WTC11 (cell line): ENCODE measurements at regions not wholly inside any gene's neighbourhood (a gene's known extent, or its start where the extent isn't known, plus 50 kb on each side); places are given as distances from the start of the nearest gene placed in this dataset.

ENCODE experiments used
- ATAC-seq: fragments of 200-7000 bp; cut with Tn5 transposase; 2 replicates; pipeline ENCODE4 v1.10.0; 2021; ENCODE audit warnings: mild to moderate bottlenecking, moderate library complexity
- CTCF ChIA-PET: fragments of 300-600 bp; sonication (Branson Sonifier 250); formaldehyde crosslinking; loops from one replicate; lab custom pipeline; 2021; ENCODE audit warnings: antibody characterized with exemption; lab: Charles Lee
- POLR2A ChIA-PET: fragments of 350-600 bp; sonication (Branson Sonifier 250); formaldehyde crosslinking; loops from one replicate; lab custom pipeline; 2021; ENCODE audit warnings: antibody characterized with exemption; lab: Charles Lee
- DNase-seq: peaks from one replicate; pipeline ENCODE4 v3.0.0; 2021; ENCODE audit warnings: low spot score
- H3K27ac Mint-ChIP-seq: 2 replicates; pipeline ENCODE4 v1.8.0; 2021; ENCODE audit warnings: mixed read lengths
- H3K27me3 Mint-ChIP-seq: 2 replicates; pipeline ENCODE4 v1.8.0; 2021; ENCODE audit warnings: low read depth, mild to moderate bottlenecking, moderate library complexity, mixed read lengths
- H3K36me3 Mint-ChIP-seq: 2 replicates; pipeline ENCODE4 v1.8.0; 2021; ENCODE audit warnings: mixed read lengths
- H3K4me1 Mint-ChIP-seq: 2 replicates; pipeline ENCODE4 v1.8.0; 2022; ENCODE audit warnings: mixed read lengths
- H3K4me3 Mint-ChIP-seq: 2 replicates; pipeline ENCODE4 v1.8.0; 2021; ENCODE audit warnings: mild to moderate bottlenecking, moderate library complexity, mixed read lengths
- H3K9me3 Mint-ChIP-seq: 2 replicates; pipeline ENCODE4 v1.8.0; 2021; ENCODE audit warnings: mixed read lengths
- ATF3 ChIP-seq: sonication (generic); formaldehyde crosslinking; conservative IDR thresholded peaks from 2 replicates; pipeline ENCODE4 v1.8.1; 2022; ENCODE audit warnings: mild to moderate bottlenecking, missing genetic modification reagents
- ERG ChIP-seq: fragments of 250-450 bp; sonication (Bioruptor Pico); IDR thresholded peaks from 2 replicates; pipeline ENCODE4 v1.8.0; 2021; ENCODE audit warnings: mild to moderate bottlenecking
- FOXP1 ChIP-seq: sonication (generic); formaldehyde crosslinking; IDR thresholded peaks from 2 replicates; pipeline ENCODE4 v1.8.0; 2022; ENCODE audit warnings: missing genetic modification reagents, mild to moderate bottlenecking, moderate library complexity, borderline replicate concordance
- FOXP4 ChIP-seq: sonication (generic); formaldehyde crosslinking; IDR thresholded peaks from 2 replicates; pipeline ENCODE4 v1.8.0; 2022; ENCODE audit warnings: mild to moderate bottlenecking, missing genetic modification reagents
- GABPB1 ChIP-seq: sonication (generic); formaldehyde crosslinking; IDR thresholded peaks from 2 replicates; pipeline ENCODE4 v1.8.1; 2023; ENCODE audit warnings: mild to moderate bottlenecking, missing genetic modification reagents
- GRHL2 ChIP-seq: fragments of 250-450 bp; sonication (Bioruptor Pico); IDR thresholded peaks from 2 replicates; pipeline ENCODE4 v1.8.0; 2022; ENCODE audit warnings: mild to moderate bottlenecking, moderate library complexity; ENCODE audit not compliant: insufficient replicate concordance, severe bottlenecking
- GTF2I ChIP-seq: fragments of 250-450 bp; sonication (Bioruptor Pico); conservative IDR thresholded peaks from 2 replicates; pipeline ENCODE4 v1.4.0; 2021; ENCODE audit warnings: mild to moderate bottlenecking
- KAT7 ChIP-seq: sonication (generic); formaldehyde crosslinking; IDR thresholded peaks from 2 replicates; pipeline ENCODE4 v1.8.1; 2023; ENCODE audit warnings: missing genetic modification reagents, mild to moderate bottlenecking, borderline replicate concordance
- NFATC4 ChIP-seq: fragments of 250-450 bp; sonication (Bioruptor Pico); IDR thresholded peaks from 2 replicates; pipeline ENCODE4 v1.9.0; 2021; ENCODE audit warnings: mild to moderate bottlenecking
- NFE2L1 ChIP-seq: sonication (generic); formaldehyde crosslinking; IDR thresholded peaks from 2 replicates; pipeline ENCODE4 v1.8.1; 2023; ENCODE audit warnings: missing genetic modification reagents
- NR2C2 ChIP-seq: sonication (generic); formaldehyde crosslinking; IDR thresholded peaks from 2 replicates; pipeline ENCODE4 v1.8.0; 2022; ENCODE audit warnings: mild to moderate bottlenecking, missing genetic modification reagents
- OVOL2 ChIP-seq: fragments of 250-450 bp; sonication (Bioruptor Pico); IDR thresholded peaks from 2 replicates; pipeline ENCODE4 v1.9.0; 2021; ENCODE audit warnings: mild to moderate bottlenecking, borderline replicate concordance
- SOX15 ChIP-seq: fragments of 250-450 bp; sonication (Bioruptor Pico); IDR thresholded peaks from 2 replicates; pipeline ENCODE4 v1.9.0; 2021; ENCODE audit warnings: mild to moderate bottlenecking
- STAT6 ChIP-seq: sonication (generic); formaldehyde crosslinking; conservative IDR thresholded peaks from 2 replicates; pipeline ENCODE4 v1.8.1; 2023; ENCODE audit warnings: mild to moderate bottlenecking, low read depth, missing genetic modification reagents, moderate library complexity
- ZNF232 ChIP-seq: sonication (generic); formaldehyde crosslinking; IDR thresholded peaks from 2 replicates; pipeline ENCODE4 v1.8.0; 2022; ENCODE audit warnings: mild to moderate bottlenecking, missing genetic modification reagents
- ZNF396 ChIP-seq: fragments of 250-450 bp; sonication (Bioruptor Pico); IDR thresholded peaks from 2 replicates; pipeline ENCODE4 v1.8.0; 2021; ENCODE audit warnings: mild to moderate bottlenecking, moderate library complexity, borderline replicate concordance
- TF ChIP-seq, protein P1 (sequence below): sonication (generic); formaldehyde crosslinking; IDR thresholded peaks from 2 replicates; pipeline ENCODE4 v1.8.1; 2023; ENCODE audit warnings: mild to moderate bottlenecking, missing genetic modification reagents, moderate library complexity
- TF ChIP-seq, protein P2 (sequence below): sonication (generic); formaldehyde crosslinking; IDR thresholded peaks from 2 replicates; pipeline ENCODE4 v1.8.0; 2023; ENCODE audit warnings: missing genetic modification reagents
- TF ChIP-seq, protein P3 (sequence below): sonication (generic); formaldehyde crosslinking; IDR thresholded peaks from 2 replicates; pipeline ENCODE4 v1.8.1; 2023; ENCODE audit warnings: mild to moderate bottlenecking, missing genetic modification reagents, borderline replicate concordance
- TF ChIP-seq, protein P4 (sequence below): fragments of 200-600 bp; IDR thresholded peaks from 2 replicates; pipeline ENCODE4 v1.8.0; 2022; ENCODE audit warnings: antibody characterized with exemption

DNA sequence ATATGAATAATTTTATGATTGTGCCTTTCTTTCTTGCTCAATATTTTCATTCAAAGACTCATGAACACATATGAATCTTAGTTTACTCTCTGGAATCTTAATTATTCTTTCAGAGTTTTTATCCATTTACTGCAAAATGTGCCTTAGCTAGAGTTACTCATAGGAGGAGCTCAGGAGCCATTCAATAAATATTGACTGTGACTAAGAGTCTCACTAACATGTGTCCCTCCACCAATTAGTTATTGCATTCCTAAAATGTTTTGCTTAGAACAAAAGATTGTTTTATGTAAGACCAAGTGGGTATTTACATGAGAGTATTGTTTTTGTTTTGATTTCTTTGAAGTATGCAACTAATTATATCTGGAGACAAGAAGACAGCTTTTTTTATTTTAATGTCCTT is 218.4 kb upstream of the MAST4 start:
- Mint-ChIP-seq H3K4me3 (no peak overlapping the region), H3K4me1 (no peaks in the 10 kb centered on the region)
- no peak for DNase-seq

GRCh38 chr5:66378407-66378806 is 217.8 kb upstream of the MAST4 start:
- H3K4me1 Mint-ChIP-seq: no peaks in the 10 kb centered on the region
- ATAC-seq (no peak), DNase-seq (no peak)
- H3K36me3 Mint-ChIP-seq: no peaks in the 10 kb centered on the region
- POLR2A ChIA-PET: no interaction called here
- H3K27ac Mint-ChIP-seq: no peak overlapping the region
- no peak overlapping the region for H3K4me3 Mint-ChIP-seq
- no peaks in the 10 kb centered on the region for H3K27me3 Mint-ChIP-seq
- CTCF ChIA-PET: interaction anchor here (1.9 kb wide), 1 partner anchor 72 kb away, joined by 7 read pairs; no protein-coding TSS in a partner anchor
- peaks cover 24% of the 10 kb centered on the region for H3K9me3 Mint-ChIP-seq
- TF ChIP-seq, protein P1, sequence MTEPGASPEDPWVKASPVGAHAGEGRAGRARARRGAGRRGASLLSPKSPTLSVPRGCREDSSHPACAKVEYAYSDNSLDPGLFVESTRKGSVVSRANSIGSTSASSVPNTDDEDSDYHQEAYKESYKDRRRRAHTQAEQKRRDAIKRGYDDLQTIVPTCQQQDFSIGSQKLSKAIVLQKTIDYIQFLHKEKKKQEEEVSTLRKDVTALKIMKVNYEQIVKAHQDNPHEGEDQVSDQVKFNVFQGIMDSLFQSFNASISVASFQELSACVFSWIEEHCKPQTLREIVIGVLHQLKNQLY: no peak
- TF ChIP-seq KAT7 (CRISPR knock-in tag) (no peak), STAT6 (CRISPR knock-in tag) (no peak), ERG (CRISPR knock-in tag) (no peak), ZNF396 (CRISPR knock-in tag) (no peak), GRHL2 (CRISPR knock-in tag) (no peak), SOX15 (no peak), NFE2L1 (no peak)
- TF ChIP-seq, protein P2, sequence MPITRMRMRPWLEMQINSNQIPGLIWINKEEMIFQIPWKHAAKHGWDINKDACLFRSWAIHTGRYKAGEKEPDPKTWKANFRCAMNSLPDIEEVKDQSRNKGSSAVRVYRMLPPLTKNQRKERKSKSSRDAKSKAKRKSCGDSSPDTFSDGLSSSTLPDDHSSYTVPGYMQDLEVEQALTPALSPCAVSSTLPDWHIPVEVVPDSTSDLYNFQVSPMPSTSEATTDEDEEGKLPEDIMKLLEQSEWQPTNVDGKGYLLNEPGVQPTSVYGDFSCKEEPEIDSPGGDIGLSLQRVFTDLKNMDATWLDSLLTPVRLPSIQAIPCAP (CRISPR knock-in tag): no peak

More for the DNA sequence above, 218.4 kb upstream of the MAST4 start:
- TF ChIP-seq ATF3 (no peak), FOXP4 (CRISPR knock-in tag) (no peak), NR2C2 (CRISPR knock-in tag) (no peak), OVOL2 (CRISPR knock-in tag) (no peak), NFATC4 (CRISPR knock-in tag) (no peak), FOXP1 (no peak), ZNF232 (CRISPR knock-in tag) (no peak), GTF2I (CRISPR knock-in tag) (no peak), GABPB1 (CRISPR knock-in tag) (no peak)
- TF ChIP-seq, protein P3, sequence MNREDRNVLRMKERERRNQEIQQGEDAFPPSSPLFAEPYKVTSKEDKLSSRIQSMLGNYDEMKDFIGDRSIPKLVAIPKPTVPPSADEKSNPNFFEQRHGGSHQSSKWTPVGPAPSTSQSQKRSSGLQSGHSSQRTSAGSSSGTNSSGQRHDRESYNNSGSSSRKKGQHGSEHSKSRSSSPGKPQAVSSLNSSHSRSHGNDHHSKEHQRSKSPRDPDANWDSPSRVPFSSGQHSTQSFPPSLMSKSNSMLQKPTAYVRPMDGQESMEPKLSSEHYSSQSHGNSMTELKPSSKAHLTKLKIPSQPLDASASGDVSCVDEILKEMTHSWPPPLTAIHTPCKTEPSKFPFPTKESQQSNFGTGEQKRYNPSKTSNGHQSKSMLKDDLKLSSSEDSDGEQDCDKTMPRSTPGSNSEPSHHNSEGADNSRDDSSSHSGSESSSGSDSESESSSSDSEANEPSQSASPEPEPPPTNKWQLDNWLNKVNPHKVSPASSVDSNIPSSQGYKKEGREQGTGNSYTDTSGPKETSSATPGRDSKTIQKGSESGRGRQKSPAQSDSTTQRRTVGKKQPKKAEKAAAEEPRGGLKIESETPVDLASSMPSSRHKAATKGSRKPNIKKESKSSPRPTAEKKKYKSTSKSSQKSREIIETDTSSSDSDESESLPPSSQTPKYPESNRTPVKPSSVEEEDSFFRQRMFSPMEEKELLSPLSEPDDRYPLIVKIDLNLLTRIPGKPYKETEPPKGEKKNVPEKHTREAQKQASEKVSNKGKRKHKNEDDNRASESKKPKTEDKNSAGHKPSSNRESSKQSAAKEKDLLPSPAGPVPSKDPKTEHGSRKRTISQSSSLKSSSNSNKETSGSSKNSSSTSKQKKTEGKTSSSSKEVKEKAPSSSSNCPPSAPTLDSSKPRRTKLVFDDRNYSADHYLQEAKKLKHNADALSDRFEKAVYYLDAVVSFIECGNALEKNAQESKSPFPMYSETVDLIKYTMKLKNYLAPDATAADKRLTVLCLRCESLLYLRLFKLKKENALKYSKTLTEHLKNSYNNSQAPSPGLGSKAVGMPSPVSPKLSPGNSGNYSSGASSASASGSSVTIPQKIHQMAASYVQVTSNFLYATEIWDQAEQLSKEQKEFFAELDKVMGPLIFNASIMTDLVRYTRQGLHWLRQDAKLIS (CRISPR knock-in tag): no peak
- TF ChIP-seq, protein P4, sequence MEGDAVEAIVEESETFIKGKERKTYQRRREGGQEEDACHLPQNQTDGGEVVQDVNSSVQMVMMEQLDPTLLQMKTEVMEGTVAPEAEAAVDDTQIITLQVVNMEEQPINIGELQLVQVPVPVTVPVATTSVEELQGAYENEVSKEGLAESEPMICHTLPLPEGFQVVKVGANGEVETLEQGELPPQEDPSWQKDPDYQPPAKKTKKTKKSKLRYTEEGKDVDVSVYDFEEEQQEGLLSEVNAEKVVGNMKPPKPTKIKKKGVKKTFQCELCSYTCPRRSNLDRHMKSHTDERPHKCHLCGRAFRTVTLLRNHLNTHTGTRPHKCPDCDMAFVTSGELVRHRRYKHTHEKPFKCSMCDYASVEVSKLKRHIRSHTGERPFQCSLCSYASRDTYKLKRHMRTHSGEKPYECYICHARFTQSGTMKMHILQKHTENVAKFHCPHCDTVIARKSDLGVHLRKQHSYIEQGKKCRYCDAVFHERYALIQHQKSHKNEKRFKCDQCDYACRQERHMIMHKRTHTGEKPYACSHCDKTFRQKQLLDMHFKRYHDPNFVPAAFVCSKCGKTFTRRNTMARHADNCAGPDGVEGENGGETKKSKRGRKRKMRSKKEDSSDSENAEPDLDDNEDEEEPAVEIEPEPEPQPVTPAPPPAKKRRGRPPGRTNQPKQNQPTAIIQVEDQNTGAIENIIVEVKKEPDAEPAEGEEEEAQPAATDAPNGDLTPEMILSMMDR: no peak
- ChIA-PET CTCF (no interaction called here), POLR2A (no interaction called here)
- Mint-ChIP-seq H3K36me3 (no peaks in the 10 kb centered on the region), H3K9me3 (peaks cover 24% of the 10 kb centered on the region), H3K27ac (no peak overlapping the region), H3K27me3 (no peaks in the 10 kb centered on the region)
- no peak for ATAC-seq
